HK-2 (cell line): ENCODE measurements at regions not wholly inside any gene's neighbourhood (a gene's known extent, or its start where the extent isn't known, plus 50 kb on each side); places are given as distances from the start of the nearest gene placed in this dataset.

Experiments
- DNase-seq: peaks from one replicate; pipeline ENCODE4 v3.0.0-alpha.2; 2018; ENCODE audit not compliant: unreplicated experiment

DNA sequence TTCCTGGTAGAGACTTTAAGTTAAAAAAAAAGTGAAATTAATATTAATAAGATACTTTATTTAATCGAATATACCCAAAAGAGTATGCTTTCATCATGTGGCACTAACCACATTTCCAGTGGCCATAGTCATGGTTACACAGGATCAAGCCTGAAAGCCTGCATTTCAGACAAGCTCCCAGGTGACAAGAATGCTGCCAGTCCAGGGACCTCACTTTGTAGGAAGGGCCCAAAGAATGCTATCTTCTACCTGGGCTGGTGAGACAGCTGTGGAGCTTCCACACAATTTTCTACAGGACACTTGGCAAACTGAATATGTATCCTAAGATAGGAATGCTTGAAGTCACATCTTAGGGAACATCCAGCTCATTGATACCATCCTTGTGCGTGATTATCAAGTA, 203.8 kb downstream of the AUH start:
- no peak for DNase-seq

DNA sequence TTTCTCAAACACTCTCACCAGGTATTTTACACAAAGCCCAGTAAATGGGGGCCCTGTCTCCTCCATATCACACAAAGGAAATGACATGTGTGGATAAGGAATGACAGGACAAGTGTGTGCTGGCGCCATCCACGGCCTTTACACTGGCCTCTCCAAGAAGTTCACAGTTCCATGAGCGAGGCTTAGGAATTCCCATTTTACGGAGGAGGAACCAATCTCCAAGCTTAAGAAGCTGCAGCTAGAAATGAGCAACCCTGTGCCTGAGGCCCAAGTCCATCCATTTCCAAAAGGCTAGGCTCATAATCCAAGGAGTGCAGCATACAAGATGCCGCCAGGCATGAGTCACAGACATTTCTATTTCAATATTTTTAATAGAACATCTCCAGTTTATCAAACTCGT, 203.4 kb downstream of the AUH start:
- DNase-seq: no peak

DNA sequence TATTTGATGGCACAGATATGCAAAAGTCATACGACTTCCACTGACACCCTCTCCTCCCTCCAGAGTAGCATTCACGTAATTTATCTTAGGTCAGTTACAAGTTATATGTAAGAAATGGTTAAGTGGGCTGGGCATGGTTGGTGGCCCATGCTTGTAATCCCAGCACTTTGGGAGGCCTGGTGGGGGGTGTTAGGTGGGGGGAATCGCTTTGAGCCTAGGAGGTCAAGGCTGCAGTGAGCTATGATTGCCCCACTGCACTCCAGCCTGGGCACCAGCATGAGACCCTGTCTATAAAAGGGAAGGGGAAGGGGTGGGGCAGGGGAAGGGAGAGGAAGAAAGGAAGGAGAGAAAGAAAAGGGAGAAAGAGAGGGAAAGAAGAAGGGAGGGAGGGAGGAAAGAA, 202.8 kb downstream of the AUH start:
- DNase-seq: no peak

DNA sequence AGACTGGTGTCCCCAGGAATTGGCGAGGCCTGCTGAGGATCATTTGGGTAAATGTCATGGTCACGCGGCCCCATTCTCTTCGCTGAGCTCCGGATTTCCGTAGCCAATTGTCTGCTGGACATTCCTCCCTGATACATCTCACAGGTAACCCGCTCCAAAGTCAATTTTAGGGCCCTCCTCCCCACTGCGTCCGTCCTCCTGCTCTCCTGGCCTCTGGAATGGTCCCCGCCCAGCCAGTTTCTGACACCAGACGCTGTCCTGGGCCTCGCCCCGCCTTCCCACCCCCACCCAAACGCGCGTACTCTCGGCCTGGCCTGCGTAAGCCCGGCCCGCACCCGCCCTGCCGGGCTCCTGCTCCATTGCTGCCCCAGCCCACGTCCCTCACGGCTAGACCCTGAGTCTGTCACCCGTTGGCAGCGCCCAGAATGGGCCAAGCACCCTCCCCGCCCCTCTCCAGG, 202.0 kb downstream of the AUH start:
- no peak for DNase-seq

DNA sequence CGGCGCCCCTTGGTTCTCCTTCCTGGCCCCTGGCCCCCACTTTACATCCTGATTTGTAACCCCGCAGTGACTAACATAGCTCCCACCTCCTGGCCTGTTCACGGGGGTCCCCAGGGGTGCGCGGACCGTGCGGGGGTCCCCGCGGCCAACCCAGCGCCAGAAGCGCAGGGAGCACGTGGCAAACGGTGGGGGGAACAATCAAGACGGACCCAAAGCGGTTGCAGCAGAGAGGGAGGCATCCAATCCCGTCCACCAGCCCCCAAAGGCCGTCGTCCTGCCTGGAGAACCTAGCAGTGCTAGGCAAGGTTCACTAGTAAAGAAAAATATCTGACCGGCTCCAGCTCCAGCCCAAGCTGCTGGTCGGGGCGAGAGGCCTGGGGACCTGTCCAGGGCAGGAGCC, 201.5 kb downstream of the AUH start:
- no peak for DNase-seq

DNA sequence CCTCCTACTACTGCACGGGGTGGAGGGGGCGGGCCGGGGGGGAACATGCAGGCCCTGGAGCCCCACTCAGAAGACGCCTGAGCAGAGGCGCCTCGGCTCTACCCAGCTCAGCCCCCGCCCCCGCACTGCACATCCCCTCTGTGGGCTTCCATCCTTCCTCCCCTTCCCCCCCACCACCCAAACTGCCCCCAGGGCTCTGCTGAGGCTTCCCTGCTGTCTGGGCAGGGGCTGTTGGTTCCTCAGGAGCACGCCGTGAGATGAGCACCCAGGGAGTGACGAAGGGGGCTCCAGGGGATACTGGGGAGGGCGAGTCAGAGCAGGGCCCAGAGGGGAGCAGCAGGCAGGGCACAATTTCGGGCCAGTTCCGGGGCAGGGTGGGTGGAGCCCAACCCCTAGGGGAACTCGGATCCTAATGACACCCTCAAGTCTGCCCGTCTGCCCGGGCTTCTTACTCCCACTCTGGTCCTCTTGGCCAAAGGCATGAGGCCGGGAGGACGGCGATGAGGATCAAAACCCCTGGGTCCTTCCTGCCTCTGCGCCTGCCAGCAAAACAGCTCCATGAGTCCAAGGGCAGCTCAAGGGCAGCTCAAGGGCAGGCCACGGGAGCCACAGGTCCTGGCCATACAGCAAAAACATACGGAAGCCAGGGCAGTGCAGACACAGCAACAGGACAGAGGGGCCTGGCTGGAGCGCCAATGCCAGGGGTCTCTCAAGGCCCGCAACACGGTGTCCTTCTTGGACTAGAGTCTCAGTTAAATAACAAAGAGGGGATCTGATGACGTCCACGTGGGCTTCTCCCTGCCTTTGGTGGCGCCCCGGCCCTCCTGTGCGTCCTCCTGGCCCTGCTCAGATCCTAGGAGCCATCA, 200.9 kb downstream of the AUH start:
- DNase-seq: no peak

DNA sequence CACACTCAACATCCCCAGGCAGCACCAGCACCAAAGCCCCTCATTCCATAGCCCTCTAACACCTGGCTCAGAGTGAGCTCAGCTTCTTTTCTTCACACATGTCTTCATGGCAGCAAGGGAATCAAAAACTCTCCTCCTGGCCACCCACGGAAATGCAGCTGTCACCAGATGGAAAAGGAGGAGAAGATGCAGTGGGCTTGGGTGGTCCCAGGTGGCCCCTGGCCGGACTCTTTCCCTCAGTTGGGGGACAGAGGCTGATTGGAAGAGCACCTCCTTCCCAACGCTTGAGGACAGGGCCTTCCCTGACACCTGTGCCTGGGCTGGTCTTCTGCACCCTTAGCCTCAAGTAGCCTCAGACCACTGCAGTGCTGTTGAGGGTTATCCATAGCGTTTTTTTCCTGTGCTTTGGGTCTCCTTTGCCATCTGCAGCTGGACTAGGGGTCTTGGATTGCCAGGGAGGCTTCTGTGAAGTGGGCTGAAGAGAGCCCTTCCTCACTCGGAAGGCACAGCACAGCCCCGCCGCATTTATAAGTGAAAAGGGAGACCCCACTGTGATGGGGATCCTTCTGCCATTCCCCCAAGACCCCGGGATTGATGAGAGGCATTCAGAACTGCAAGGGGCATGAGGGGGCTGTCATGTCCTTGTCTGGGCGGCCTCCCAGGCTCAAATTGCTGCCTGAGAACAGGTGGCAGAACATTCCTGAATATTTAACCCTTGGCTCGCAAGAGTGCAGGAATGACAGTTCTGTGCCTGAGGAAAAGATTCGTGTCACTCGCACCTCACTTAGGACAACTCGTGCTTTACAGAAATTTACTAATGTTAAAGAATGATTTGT, 200.0 kb downstream of the AUH start:
- no peak for DNase-seq

DNA sequence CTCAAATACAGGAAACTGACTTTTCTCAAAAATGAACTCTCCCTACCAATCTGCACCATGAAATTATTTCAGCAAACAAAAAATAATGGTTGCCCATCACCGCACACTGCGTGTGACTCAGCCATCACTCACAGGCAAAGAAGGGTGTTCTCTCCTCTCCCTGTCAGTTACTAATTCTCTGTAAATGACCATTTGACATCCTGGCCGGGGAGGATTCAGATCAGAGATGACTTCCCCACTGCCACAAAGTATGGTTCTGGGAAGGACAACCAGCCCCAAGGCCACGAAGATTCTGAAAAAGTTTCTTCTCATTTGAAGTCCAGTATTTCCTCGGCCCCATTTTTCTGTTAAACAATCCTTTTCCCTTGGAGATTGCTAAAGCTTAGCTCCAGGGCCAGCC, 199.4 kb downstream of the AUH start:
- DNase-seq: peak; percentile 21

DNA sequence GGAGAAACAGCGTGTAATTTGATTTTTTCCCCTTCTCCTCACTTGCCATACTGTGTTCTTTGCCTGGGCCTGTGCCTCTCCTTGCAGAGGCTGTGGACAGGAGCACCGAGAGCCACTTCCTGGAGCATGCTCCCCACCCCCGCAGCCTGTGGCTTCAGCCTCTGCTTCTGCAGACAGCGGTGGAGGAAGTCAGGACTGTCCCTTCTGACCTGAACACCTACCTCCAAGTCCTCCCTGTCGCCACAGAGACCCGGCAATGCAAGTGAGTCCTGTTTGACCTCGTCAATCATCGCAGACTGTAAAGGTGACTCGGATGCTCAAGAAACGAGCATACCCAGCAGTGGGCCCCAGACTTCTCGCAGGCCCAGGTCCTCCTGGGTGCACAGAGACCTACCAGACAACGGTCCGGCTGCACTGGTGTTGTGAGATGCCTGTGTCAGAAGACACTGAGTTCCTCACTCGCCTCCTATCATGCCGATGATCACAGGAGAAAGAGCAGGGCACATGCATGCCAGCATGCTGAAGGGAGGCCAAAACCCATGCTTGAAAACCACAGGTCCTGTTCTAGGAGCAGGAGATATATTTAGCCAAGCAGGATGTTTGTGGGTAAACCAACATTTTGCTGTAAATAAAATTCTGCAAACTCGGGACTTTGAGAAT, 198.8 kb downstream of the AUH start:
- DNase-seq: peak; percentile 49

DNA sequence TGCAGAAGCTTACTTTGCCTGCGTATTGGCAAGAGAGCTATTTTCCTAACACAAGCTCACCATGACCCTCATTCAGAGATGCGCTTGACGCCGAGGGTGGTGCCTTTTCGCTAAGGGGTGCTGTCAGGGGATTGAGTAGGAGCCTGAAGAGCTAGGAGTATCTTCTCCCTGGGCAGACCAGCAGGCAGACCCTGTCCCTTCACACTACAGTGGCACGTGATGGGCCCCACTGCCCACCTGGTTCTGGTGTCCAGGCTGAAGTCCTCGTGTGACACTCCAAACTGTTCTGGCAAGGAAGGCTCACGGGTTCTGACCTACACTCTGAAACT, 198.3 kb downstream of the AUH start:
- no peak for DNase-seq

DNA sequence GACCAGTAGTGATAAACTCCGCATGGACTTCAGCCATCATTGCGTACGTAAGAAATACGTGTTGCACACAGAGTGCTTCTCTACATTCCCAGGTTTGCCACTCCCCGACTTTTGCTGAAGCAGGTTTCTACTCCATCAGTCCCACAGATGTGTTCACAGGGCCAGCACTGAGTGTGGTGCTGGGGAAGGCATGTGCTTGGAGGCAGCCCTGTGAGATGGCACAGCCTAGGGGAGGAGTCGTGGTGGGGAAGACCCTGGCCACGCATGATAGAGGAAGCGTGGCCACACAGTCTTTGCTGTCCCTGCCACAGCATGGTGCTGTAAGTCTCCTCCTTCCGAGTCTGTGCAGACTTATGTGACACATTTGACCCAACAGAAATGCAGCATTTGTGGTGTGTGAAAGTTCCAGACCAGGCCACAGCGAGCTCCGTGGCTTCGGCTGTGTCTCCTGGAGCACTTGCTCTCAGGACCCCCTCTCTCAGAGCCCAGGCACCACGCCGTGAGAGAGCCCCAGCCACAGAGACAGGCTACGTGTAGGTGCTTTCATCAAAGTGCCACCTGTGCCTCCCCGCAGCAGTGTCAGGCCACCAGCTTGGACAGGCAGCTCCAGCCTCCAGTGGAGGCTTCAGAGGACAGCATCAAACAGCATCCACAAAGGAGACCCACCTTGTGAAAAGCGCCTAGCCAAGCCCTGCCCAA, 197.8 kb downstream of the AUH start:
- no peak for DNase-seq
